ENCODE measurements at regions not wholly inside any gene's neighbourhood (a gene's known extent, or its start where the extent isn't known, plus 50 kb on each side); places are given as distances from the start of the nearest gene placed in this dataset.

- Histone ChIP-seq H3K23ac (ENCODE audit: low read depth, low read length) (no peak overlapping the region), H4K8ac (ENCODE audit: low read depth in 2 of 2, low read length in 2 of 2) (no peak overlapping the region), H3K56ac (ENCODE audit: extremely low read depth, insufficient read depth, low read length) (no peak overlapping the region), H2BK120ac (ENCODE audit: low read depth, low read length) (no peak overlapping the region), H2BK5ac (ENCODE audit: low read depth, low read length, poor library complexity, severe bottlenecking) (no peak overlapping the region), H2AK9ac (replicated peaks; ENCODE audit: low read depth, low read length, poor library complexity) (no peak overlapping the region), H3K36me3 (ENCODE audit: control insufficient read depth, insufficient read depth, low read length) (no peaks in the 10 kb centered on the region), H4K5ac (ENCODE audit: low read depth, low read length) (no peak overlapping the region), H2BK20ac (ENCODE audit: low read depth, low read length) (no peak overlapping the region), H3K18ac (ENCODE audit: low read depth, low read length) (no peak overlapping the region), H3K4me2 (ENCODE audit: low read depth, low read length) (no peak overlapping the region), H3K4ac (ENCODE audit: low read depth, low read length) (no peak overlapping the region), H3K14ac (replicated peaks; ENCODE audit: low read depth, low read length) (no peak overlapping the region), H3K79me1 (ENCODE audit: low read depth in 1 of 2, low read length in 2 of 2) (no peaks in the 10 kb centered on the region), H2BK15ac (ENCODE audit: low read depth, low read length) (no peak overlapping the region), H2AK5ac (ENCODE audit: low read depth, low read length) (no peak overlapping the region), H3K9ac (ENCODE audit: low read depth, low read length) (no peak overlapping the region), H3K27me3 (ENCODE audit: control insufficient read depth, insufficient read depth, low read length) (no peaks in the 10 kb centered on the region; the same call in 1 of the 2 replicates), H4K20me1 (ENCODE audit: insufficient read depth, low read length) (no peaks in the 10 kb centered on the region), H3K27ac (ENCODE audit: insufficient read depth, low read length) (no peak overlapping the region), H3K4me3 (ENCODE audit: insufficient read depth, low read depth, low read length) (no peak overlapping the region), H3K4me1 (ENCODE audit: control insufficient read depth, insufficient read depth, low read length) (no peaks in the 10 kb centered on the region), H3K9me3 (ENCODE audit: control insufficient read depth, insufficient read depth, low read length) (peaks cover 2% of the 10 kb centered on the region; the same call in 1 of the 2 replicates), H4K91ac (ENCODE audit: insufficient read depth, low read depth, low read length) (no peak overlapping the region), H3K9me1 (ENCODE audit: insufficient read depth, low read length) (no peaks in the 10 kb centered on the region), H2AFZ (replicated peaks; ENCODE audit: low read length, poor library complexity) (no peak overlapping the region)
- dilution Hi-C loops (cut with HindIII; ENCODE audit: low sequenced_read_pairs, unreplicated experiment) (no loop called here), in situ Hi-C loops (cut with MboI; ENCODE audit: low sequenced_read_pairs) (no loop called here), intact Hi-C loops (cut with micrococcal nuclease) (no loop called here)
- no TSS peak for BruUV-seq (replicated peaks)
- no peak for TF ChIP-seq RFX5 (IDR thresholded peaks at IDR 0.05; ENCODE audit: low read depth, low read length)
- no peak for TF ChIP-seq BHLHE40 (IDR thresholded peaks at IDR 0.05; ENCODE audit: low read depth, low read length)
- no peak for TF ChIP-seq CHD1 (IDR thresholded peaks at IDR 0.05; ENCODE audit: low read depth, low read length)
- no peak for TF ChIP-seq CEBPB (IDR thresholded peaks at IDR 0.05; ENCODE audit: low read depth, low read length)
- no peak for TF ChIP-seq FOS (IDR thresholded peaks at IDR 0.05; ENCODE audit: low read depth, low read length)
- no peak for TF ChIP-seq NFE2L2 (IDR thresholded peaks at IDR 0.05; ENCODE audit: low read depth, low read length)
- ChIA-PET POLR2A (ENCODE audit: unreplicated experiment) (no interaction called here), CTCF (no interaction called here)
- no peak for DNase-seq
- no peak for ATAC-seq (ENCODE audit: low read depth)
- WGBS, 2 experiments (ENCODE audit: extremely low coverage in 2 of 2, insufficient read length in 1 of 2) = 17% methylated on average over 1 of the region's 4 CpGs; no CpG with 5 or more reads in 1 of the 2 experiments
These were observed 203.2 kb upstream of the WSCD1 start for GRCh38 chr17:5866978-5867377.
